Upper lobe of left lung (tissue), 6 donors: ENCODE measurements at regions not wholly inside any gene's neighbourhood (a gene's known extent, or its start where the extent isn't known, plus 50 kb on each side); places are given as distances from the start of the nearest gene placed in this dataset.

Experiments used
- ATAC-seq, 2 donors: fragments of 200-7000 bp; cut with Tn5 transposase; one replicate each; pipeline ENCODE4 v1.9.1; 2022; ENCODE audit warnings: mild to moderate bottlenecking in 2 of 2, moderate library complexity in 2 of 2; ENCODE audit not compliant: low FRiP score in 2 of 2
- DNase-seq, 2 donors: peaks; one replicate each; pipeline ENCODE4 v3.0.0-alpha.2; 2019 to 2020
- H3K27ac ChIP-seq, 4 donors: fragments of 200-600 bp; sonication (generic); one replicate each; pipeline ENCODE4 v1.5.1; 2016 to 2019
- H3K27me3 ChIP-seq, 4 donors: fragments of 200-600 bp; sonication (generic); one replicate each; pipeline ENCODE4 v1.5.1; 2017 to 2019
- H3K36me3 ChIP-seq, 4 donors: fragments of 200-600 bp; sonication (generic); one replicate each; pipeline ENCODE4 v1.5.1; 2016 to 2019
- H3K4me1 ChIP-seq, 4 donors: fragments of 200-600 bp; sonication (generic); one replicate each; pipeline ENCODE4 v1.5.1; 2018 to 2019
- H3K4me3 ChIP-seq, 4 donors: fragments of 200-600 bp; sonication (generic); one replicate each; pipeline ENCODE4 v1.5.1; 2017 to 2019; ENCODE audit warnings: mild to moderate bottlenecking in 2 of 4, moderate library complexity in 1 of 4
- H3K9me3 ChIP-seq, 4 donors: fragments of 200-600 bp; sonication (generic); one replicate each; pipeline ENCODE4 v1.5.1; 2018 to 2019
- CTCF ChIP-seq, 6 experiments: fragments of 450-650 bp in 4 of 6; fragments of 200-600 bp in 2 of 6; sonication (generic) in 2 of 6; IDR thresholded peaks; one replicate each; pipeline ENCODE4 v1.5.1; 2016 to 2019; ENCODE audit warnings: antibody characterized with exemption in 6 of 6
- EP300 ChIP-seq, 4 donors: sonication (generic); formaldehyde crosslinking; IDR thresholded peaks; one replicate each; pipeline ENCODE4 v1.5.1; 2017; ENCODE audit warnings: antibody characterized with exemption in 4 of 4, control low read depth in 2 of 4
- POLR2A ChIP-seq, 4 donors: fragments of 450-650 bp; IDR thresholded peaks; one replicate each; pipeline ENCODE4 v1.5.1; 2016 to 2017; ENCODE audit warnings: antibody characterized with exemption in 4 of 4, mild to moderate bottlenecking in 2 of 4
- POLR2AphosphoS5 ChIP-seq, 2 donors: sonication (generic); formaldehyde crosslinking; IDR thresholded peaks; one replicate each; pipeline ENCODE4 v1.5.1; 2017; ENCODE audit warnings: antibody characterized with exemption in 2 of 2
- WGBS, 2 donors: methylation state at CpG; one replicate each; pipeline ENCODE4 v1.1.5; 2017 to 2018; 5-methylcytosine and 5-hydroxymethylcytosine counted together
- donor health status: DM: no; HTN: no; CAD: no; lungs with moderate emphysema.
- donor health status: DM: no; HTN: yes; CAD: no; lungs with severe emphysema.

GRCh38 chr5:89020926-89021610 is 138.1 kb upstream of the MEF2C start:
- H3K36me3 ChIP-seq = no peaks in the 10 kb centered on the region
- no peaks in the 10 kb centered on the region for H3K9me3 ChIP-seq
- 95 to 96% methylated on average over 4 of the region's 4 CpGs for WGBS, 2 donors
- no peak for TF ChIP-seq EP300 (IDR thresholded peaks at IDR 0.05)
- no peak for TF ChIP-seq POLR2A (IDR thresholded peaks at IDR 0.05)
- no peak for TF ChIP-seq CTCF (IDR thresholded peaks at IDR 0.05)
- TF ChIP-seq POLR2AphosphoS5 (IDR thresholded peaks at IDR 0.05) = no peak
- H3K27me3 ChIP-seq = no peaks in the 10 kb centered on the region
- ATAC-seq (no peak), DNase-seq (no peak)
- H3K4me3 ChIP-seq = no peak overlapping the region
- no peak overlapping the region for H3K27ac ChIP-seq
- no peaks in the 10 kb centered on the region for H3K4me1 ChIP-seq

- no peak overlapping the region for H3K4me3 ChIP-seq
- no peak overlapping the region for H3K27ac ChIP-seq
- no peaks in the 10 kb centered on the region for H3K9me3 ChIP-seq
- TF ChIP-seq POLR2AphosphoS5 (IDR thresholded peaks at IDR 0.05) = no peak
- TF ChIP-seq CTCF (IDR thresholded peaks at IDR 0.05) = no peak
- TF ChIP-seq EP300 (IDR thresholded peaks at IDR 0.05) = no peak
- TF ChIP-seq POLR2A (IDR thresholded peaks at IDR 0.05) = no peak
- H3K36me3 ChIP-seq = no peaks in the 10 kb centered on the region
- no peaks in the 10 kb centered on the region for H3K27me3 ChIP-seq
- no peaks in the 10 kb centered on the region for H3K4me1 ChIP-seq
- ATAC-seq = no peak
- DNase-seq = no peak
- 90 to 92% methylated on average over 3 of the region's 3 CpGs for WGBS, 2 donors
These were observed 133.8 kb upstream of the MEF2C start for GRCh38 chr5:89016741-89017303.

- Histone ChIP-seq H3K4me1 (no peaks in the 10 kb centered on the region), H3K27me3 (no peaks in the 10 kb centered on the region), H3K36me3 (no peaks in the 10 kb centered on the region), H3K9me3 (no peaks in the 10 kb centered on the region), H3K27ac (no peak overlapping the region), H3K4me3 (no peak overlapping the region)
- WGBS, 2 donors = 85 to 98% methylated on average over 1 of the region's 1 CpG
- TF ChIP-seq POLR2AphosphoS5 (IDR thresholded peaks at IDR 0.05) (no peak), CTCF (IDR thresholded peaks at IDR 0.05) (no peak), POLR2A (IDR thresholded peaks at IDR 0.05) (no peak), EP300 (IDR thresholded peaks at IDR 0.05) (no peak)
- DNase-seq (no peak), ATAC-seq (no peak)
These were observed 132.4 kb upstream of the MEF2C start for GRCh38 chr5:89015409-89015808.

GRCh38 chr5:89011778-89012711 is 129.1 kb upstream of the MEF2C start:
- Histone ChIP-seq H3K4me3 (no peak overlapping the region), H3K9me3 (no peaks in the 10 kb centered on the region), H3K36me3 (no peaks in the 10 kb centered on the region), H3K4me1 (no peaks in the 10 kb centered on the region), H3K27me3 (no peaks in the 10 kb centered on the region), H3K27ac (no peak overlapping the region)
- DNase-seq (no peak), ATAC-seq (no peak)
- WGBS, 2 donors = 70 to 75% methylated on average over 6 of the region's 6 CpGs
- TF ChIP-seq POLR2AphosphoS5 (IDR thresholded peaks at IDR 0.05) (no peak), CTCF (IDR thresholded peaks at IDR 0.05) (no peak), POLR2A (IDR thresholded peaks at IDR 0.05) (no peak), EP300 (IDR thresholded peaks at IDR 0.05) (no peak)
